ENCODE measurements at regions not wholly inside any gene's neighbourhood (a gene's known extent, or its start where the extent isn't known, plus 50 kb on each side); places are given as distances from the start of the nearest gene placed in this dataset.

DNA sequence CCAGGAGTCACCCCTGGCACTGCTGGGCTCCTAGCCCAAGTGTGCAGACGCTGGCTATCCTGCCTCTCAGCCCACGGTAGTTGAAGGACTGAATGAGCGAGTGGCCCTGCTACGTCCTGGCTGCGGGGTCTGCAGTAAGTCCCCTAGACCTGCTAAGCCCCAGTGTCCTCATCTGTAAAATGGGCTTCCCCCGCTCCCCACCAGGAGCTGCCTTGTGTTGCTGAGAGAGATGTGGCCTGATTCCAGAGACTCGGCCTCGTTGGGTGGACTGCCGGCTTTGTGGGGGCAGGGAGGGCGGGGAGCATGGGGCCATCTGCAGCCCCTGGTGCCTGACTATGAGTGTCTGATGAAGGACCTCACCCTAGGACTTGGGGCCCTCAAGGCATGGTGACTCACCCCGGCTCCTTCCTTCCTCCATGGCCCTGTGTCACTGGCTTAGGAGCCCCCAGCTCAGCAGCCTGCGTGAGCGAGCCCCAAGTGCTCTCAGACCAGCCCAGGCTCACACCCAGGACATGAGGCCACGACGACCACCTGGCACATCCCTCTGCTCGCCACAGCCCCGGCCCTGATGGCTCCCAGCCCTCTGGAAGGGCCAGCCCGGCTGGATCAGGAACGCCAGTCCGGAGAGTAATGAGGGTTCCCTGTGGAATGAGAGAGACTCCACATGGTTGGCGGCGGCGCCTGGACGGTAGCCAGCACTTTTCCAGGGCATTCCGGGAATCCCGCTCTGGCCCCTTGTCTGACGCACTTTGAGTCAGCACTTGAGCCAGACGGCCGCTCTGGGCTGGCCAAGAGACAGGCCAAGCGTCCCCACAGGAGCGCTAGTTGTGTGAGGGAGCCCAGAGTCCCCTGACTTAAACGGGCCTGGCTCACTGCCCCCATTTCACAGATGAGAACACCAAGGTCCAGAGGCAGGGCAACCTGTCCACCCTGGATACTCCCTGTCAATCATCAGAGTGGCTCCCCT is 50.5 kb upstream of the SHISAL1 start:
- TF ChIP-seq CTCF (IDR thresholded peaks at IDR 0.05) (no peak), POLR2A (IDR thresholded peaks at IDR 0.05) (no peak)

Data from uterus (tissue), 2 donors.